Trophoblast cell (in vitro differentiated cells and primary cell): ENCODE measurements at regions not wholly inside any gene's neighbourhood (a gene's known extent, or its start where the extent isn't known, plus 50 kb on each side); places are given as distances from the start of the nearest gene placed in this dataset.
"Not testable (repeated sequence)": the region's sequence is repeated elsewhere in the genome, so short reads cannot be mapped to it uniquely, and the experiment has no call there.

Source experiments
- DNase-seq, 2 donors: peaks; one replicate each; pipeline ENCODE4 v3.0.0-alpha.2; 2016
- H2AFZ ChIP-seq: 2 replicates; pipeline ENCODE4 v1.6.1; 2013; ENCODE audit warnings: low read length, moderate library complexity, mild to moderate bottlenecking; ENCODE audit not compliant: insufficient read depth, poor library complexity
- H2AK5ac ChIP-seq: 2 replicates; pipeline ENCODE4 v1.6.1; 2013; ENCODE audit warnings: mild to moderate bottlenecking, low read length
- H2BK120ac ChIP-seq: 2 replicates; pipeline ENCODE4 v1.6.1; 2013; ENCODE audit warnings: low read length, mild to moderate bottlenecking, moderate library complexity; ENCODE audit not compliant: insufficient read depth, poor library complexity
- H2BK12ac ChIP-seq: 2 replicates; pipeline ENCODE4 v1.6.1; 2013; ENCODE audit warnings: mild to moderate bottlenecking, low read length, moderate library complexity
- H2BK5ac ChIP-seq: 2 replicates; pipeline ENCODE4 v1.6.1; 2013; ENCODE audit warnings: low read length, low read depth, moderate library complexity, mild to moderate bottlenecking; ENCODE audit not compliant: poor library complexity
- H3K14ac ChIP-seq: 2 replicates; pipeline ENCODE4 v1.6.1; 2013; ENCODE audit warnings: mild to moderate bottlenecking, low read length
- H3K18ac ChIP-seq: 2 replicates; pipeline ENCODE4 v1.6.1; 2013; ENCODE audit warnings: mild to moderate bottlenecking, low read length
- H3K23ac ChIP-seq: 2 replicates; pipeline ENCODE4 v1.6.1; 2013; ENCODE audit warnings: low read length
- H3K27ac ChIP-seq: 2 replicates; pipeline ENCODE4 v1.5.1; 2013; ENCODE audit warnings: low read depth, mild to moderate bottlenecking, inconsistent platforms, low read length, moderate library complexity
- H3K27me3 ChIP-seq: 2 replicates; pipeline ENCODE4 v1.6.1; 2013; ENCODE audit warnings: inconsistent platforms, mild to moderate bottlenecking, low read length, moderate library complexity; ENCODE audit not compliant: insufficient read depth
- H3K36me3 ChIP-seq, 2 experiments: 1 replicate in 1 of 2; 2 replicates in 1 of 2; pipeline ENCODE4 v1.6.1; 2013; ENCODE audit warnings: low read length in 2 of 2, mild to moderate bottlenecking in 2 of 2, moderate library complexity in 1 of 2; ENCODE audit not compliant: insufficient read depth in 2 of 2, control insufficient read depth in 1 of 2
- H3K4ac ChIP-seq: 2 replicates; pipeline ENCODE4 v1.6.1; 2013; ENCODE audit warnings: low read depth, mild to moderate bottlenecking, low read length, moderate library complexity
- H3K4me1 ChIP-seq, 2 experiments: 1 replicate in 1 of 2; 2 replicates in 1 of 2; pipeline ENCODE4 v1.6.1; 2013; ENCODE audit warnings: low read length in 2 of 2, mild to moderate bottlenecking in 2 of 2, moderate library complexity in 1 of 2; ENCODE audit not compliant: insufficient read depth in 2 of 2, control insufficient read depth in 1 of 2
- H3K4me2 ChIP-seq: 2 replicates; pipeline ENCODE4 v1.6.1; 2013; ENCODE audit warnings: inconsistent platforms, mild to moderate bottlenecking, low read length, moderate library complexity
- H3K4me3 ChIP-seq: 2 replicates; pipeline ENCODE4 v1.5.1; 2013; ENCODE audit warnings: mild to moderate bottlenecking, low read depth, low read length, inconsistent platforms
- H3K79me1 ChIP-seq: one replicate; pipeline ENCODE4 v1.6.1; 2013; ENCODE audit warnings: low read length
- H3K79me2 ChIP-seq: 2 replicates; pipeline ENCODE4 v1.6.1; 2013; ENCODE audit warnings: low read length, mild to moderate bottlenecking; ENCODE audit not compliant: control insufficient read depth, insufficient read depth, poor library complexity
- H3K9ac ChIP-seq: 2 replicates; pipeline ENCODE4 v1.6.1; 2013; ENCODE audit warnings: mild to moderate bottlenecking, low read length
- H3K9me3 ChIP-seq: 2 replicates; pipeline ENCODE4 v1.6.1; 2013; ENCODE audit warnings: low read depth, mild to moderate bottlenecking, control low read depth, inconsistent platforms, low read length; ENCODE audit not compliant: insufficient read depth
- H4K12ac ChIP-seq: 2 replicates; pipeline ENCODE4 v1.6.1; 2013; ENCODE audit warnings: low read depth, mild to moderate bottlenecking, low read length, moderate library complexity
- H4K8ac ChIP-seq: 2 replicates; pipeline ENCODE4 v1.6.1; 2013; ENCODE audit warnings: low read depth, mild to moderate bottlenecking, low read length, moderate library complexity
- H4K91ac ChIP-seq: one replicate; pipeline ENCODE4 v1.6.1; 2013; ENCODE audit warnings: low read depth, mild to moderate bottlenecking, low read length, moderate library complexity
- whole genome bisulfite sequencing: extraction: QIAGEN DNeasy Blood & Tissue Kit; methylation state at CpG from one replicate; pipeline ENCODE4 v1.1.7; 2013; ENCODE audit warnings: missing lambda C conversion rate; ENCODE audit not compliant: insufficient read length, insufficient coverage; ENCODE audit errors: extremely low coverage; 5-methylcytosine and 5-hydroxymethylcytosine counted together

GRCh38 chr12:74401035-74401434, 136.6 kb upstream of the ATXN7L3B start:
- Histone ChIP-seq H3K9ac (no peak overlapping the region), H3K4me3 (no peak overlapping the region), H4K91ac (no peak overlapping the region), H3K23ac (no peak overlapping the region), H4K8ac (no peak overlapping the region), H3K79me1 (no peaks in the 10 kb centered on the region), H2BK5ac (no peak overlapping the region), H3K18ac (no peak overlapping the region), H3K4ac (no peak overlapping the region), H2AFZ (no peak overlapping the region), H3K27me3 (no peaks in the 10 kb centered on the region), H3K79me2 (no peaks in the 10 kb centered on the region), H3K27ac (no peak overlapping the region), H3K9me3 (no peaks in the 10 kb centered on the region), H3K4me1 (no peaks in the 10 kb centered on the region), H2BK12ac (no peak overlapping the region), H2BK120ac (no peak overlapping the region), H2AK5ac (no peak overlapping the region), H3K4me2 (no peak overlapping the region), H3K14ac (no peak overlapping the region), H4K12ac (no peak overlapping the region), H3K36me3 (no peaks in the 10 kb centered on the region)
- WGBS, result no CpG with 5 or more reads among the region's 2 CpGs
- DNase-seq, result no peak

- H2BK5ac ChIP-seq, result no peak overlapping the region
- no peak overlapping the region for H3K9ac ChIP-seq
- no peak overlapping the region for H4K91ac ChIP-seq
- no peak overlapping the region for H2AK5ac ChIP-seq
- no peak overlapping the region for H4K12ac ChIP-seq
- no peaks in the 10 kb centered on the region for H3K27me3 ChIP-seq
- DNase-seq, result no peak
- H2BK12ac ChIP-seq, result no peak overlapping the region
- no peak overlapping the region for H3K14ac ChIP-seq
- no CpG with 5 or more reads among the region's 3 CpGs for WGBS
- H2BK120ac ChIP-seq, result no peak overlapping the region
- no peaks in the 10 kb centered on the region for H3K4me1 ChIP-seq
- no peaks in the 10 kb centered on the region for H3K79me2 ChIP-seq
- H3K23ac ChIP-seq, result no peak overlapping the region
- H3K79me1 ChIP-seq, result no peaks in the 10 kb centered on the region
- H3K9me3 ChIP-seq, result no peaks in the 10 kb centered on the region
- H3K36me3 ChIP-seq, result no peaks in the 10 kb centered on the region
- H4K8ac ChIP-seq, result no peak overlapping the region
- no peak overlapping the region for H3K27ac ChIP-seq
- no peak overlapping the region for H3K18ac ChIP-seq
- H3K4me3 ChIP-seq, result no peak overlapping the region
- no peak overlapping the region for H2AFZ ChIP-seq
- H3K4me2 ChIP-seq, result no peak overlapping the region
- no peak overlapping the region for H3K4ac ChIP-seq
These were observed 135.7 kb upstream of the ATXN7L3B start for GRCh38 chr12:74401966-74402365.

GRCh38 chr12:74403221-74403470, 134.5 kb upstream of the ATXN7L3B start:
- not testable (repeated sequence) for H3K14ac ChIP-seq, H2AK5ac ChIP-seq, H3K4me3 ChIP-seq, H3K18ac ChIP-seq, DNase-seq, H2BK12ac ChIP-seq, H4K8ac ChIP-seq, H3K4me2 ChIP-seq, H3K23ac ChIP-seq, H3K9ac ChIP-seq, H3K79me2 ChIP-seq, H2BK5ac ChIP-seq, H3K4ac ChIP-seq, H3K9me3 ChIP-seq, H3K79me1 ChIP-seq, H4K91ac ChIP-seq, H2AFZ ChIP-seq, H4K12ac ChIP-seq, H3K27me3 ChIP-seq, H2BK120ac ChIP-seq, H3K4me1 ChIP-seq, H3K27ac ChIP-seq, H3K36me3 ChIP-seq
- no CpG with 5 or more reads among the region's 12 CpGs for WGBS

- H3K4ac ChIP-seq, result no peak overlapping the region
- H2BK120ac ChIP-seq, result no peak overlapping the region
- no peak overlapping the region for H3K27ac ChIP-seq
- no peak overlapping the region for H3K4me3 ChIP-seq
- no peak overlapping the region for H3K9ac ChIP-seq
- H3K79me1 ChIP-seq, result no peaks in the 10 kb centered on the region
- H3K23ac ChIP-seq, result no peak overlapping the region
- no peak overlapping the region for H2BK5ac ChIP-seq
- H2BK12ac ChIP-seq, result no peak overlapping the region
- H3K9me3 ChIP-seq, result no peaks in the 10 kb centered on the region
- no peak overlapping the region for H2AK5ac ChIP-seq
- H4K8ac ChIP-seq, result no peak overlapping the region
- H3K4me2 ChIP-seq, result no peak overlapping the region
- DNase-seq, result no peak
- no peaks in the 10 kb centered on the region for H3K36me3 ChIP-seq
- no peak overlapping the region for H4K12ac ChIP-seq
- no peak overlapping the region for H3K18ac ChIP-seq
- H3K79me2 ChIP-seq, result no peaks in the 10 kb centered on the region
- H3K14ac ChIP-seq, result no peak overlapping the region
- no peaks in the 10 kb centered on the region for H3K27me3 ChIP-seq
- H4K91ac ChIP-seq, result no peak overlapping the region
- H3K4me1 ChIP-seq, result no peaks in the 10 kb centered on the region
- no peak overlapping the region for H2AFZ ChIP-seq
- WGBS, result no CpG with 5 or more reads among the region's 2 CpGs
These were observed 129.0 kb upstream of the ATXN7L3B start for GRCh38 chr12:74408601-74409166.
